ENCODE measurements at regions not wholly inside any gene's neighbourhood (a gene's known extent, or its start where the extent isn't known, plus 50 kb on each side); places are given as distances from the start of the nearest gene placed in this dataset.

DNA sequence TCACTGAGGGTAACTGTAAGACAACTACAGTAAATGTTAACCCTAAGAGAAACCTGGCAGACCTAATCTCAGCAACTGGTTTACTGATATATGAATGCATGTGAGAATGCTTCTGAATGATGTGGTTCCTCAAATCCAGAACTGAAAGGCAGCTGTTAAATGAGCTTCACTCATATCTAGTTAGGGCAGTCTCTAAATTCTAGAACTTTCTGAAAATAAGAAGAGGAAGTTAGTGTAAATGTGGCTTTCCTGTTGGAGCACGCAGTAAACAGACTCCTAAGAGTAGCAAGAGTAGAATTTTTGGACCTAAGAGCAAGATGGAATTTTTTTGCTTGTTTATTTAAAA is 117.9 kb upstream of the KCNN2 start:
- Histone ChIP-seq H3K27ac (ENCODE audit: low read length in 2 of 2) (no peak overlapping the region), H3K4me3 (ENCODE audit: control extremely low read depth in 1 of 5, extremely low read depth in 1 of 5, insufficient read depth in 1 of 5, low read depth in 2 of 5, low read length in 4 of 5) (no peak overlapping the region), H4K20me1 (ENCODE audit: control insufficient read depth, insufficient read depth, low read length, poor library complexity, severe bottlenecking) (no peaks in the 10 kb centered on the region), H3K4me1 (ENCODE audit: control insufficient read depth in 2 of 2, insufficient read depth in 2 of 2, low read length in 2 of 2) (no peaks in the 10 kb centered on the region), H3K27me3 (replicated peaks in 1 of 4; ENCODE audit: control extremely low read depth in 1 of 4, control insufficient read depth in 3 of 4, insufficient read depth in 4 of 4, low read length in 3 of 4) (no peaks in the 10 kb centered on the region), H3K79me2 (ENCODE audit: control insufficient read depth, insufficient read depth, low read length) (no peaks in the 10 kb centered on the region), H3K36me3 (replicated peaks in 1 of 2; ENCODE audit: control extremely low read depth in 1 of 2, control insufficient read depth in 1 of 2, extremely low read depth in 1 of 2, insufficient read depth in 2 of 2, low read length in 1 of 2) (no peaks in the 10 kb centered on the region), H3K4me2 (replicated peaks; ENCODE audit: low read depth, low read length, poor library complexity, severe bottlenecking) (no peak overlapping the region), H3K9me3 (ENCODE audit: control extremely low read depth in 1 of 3, control insufficient read depth in 2 of 3, insufficient read depth in 1 of 3, low read length in 2 of 3) (no peaks in the 10 kb centered on the region), H3K9ac (ENCODE audit: low read length) (no peak overlapping the region), H2AFZ (ENCODE audit: insufficient read depth, low read depth, low read length, poor library complexity, severe bottlenecking) (no peak overlapping the region)
- ATAC-seq (ENCODE audit: low read depth), result no peak
- Mint-ChIP-seq H3K27ac (no peak overlapping the region), H3K27me3 (no peaks in the 10 kb centered on the region), H3K4me1 (no peaks in the 10 kb centered on the region), H3K9me3 (ENCODE audit: insufficient read depth) (no peaks in the 10 kb centered on the region), H3K4me3 (no peak overlapping the region)
- TF ChIP-seq, protein P1, sequence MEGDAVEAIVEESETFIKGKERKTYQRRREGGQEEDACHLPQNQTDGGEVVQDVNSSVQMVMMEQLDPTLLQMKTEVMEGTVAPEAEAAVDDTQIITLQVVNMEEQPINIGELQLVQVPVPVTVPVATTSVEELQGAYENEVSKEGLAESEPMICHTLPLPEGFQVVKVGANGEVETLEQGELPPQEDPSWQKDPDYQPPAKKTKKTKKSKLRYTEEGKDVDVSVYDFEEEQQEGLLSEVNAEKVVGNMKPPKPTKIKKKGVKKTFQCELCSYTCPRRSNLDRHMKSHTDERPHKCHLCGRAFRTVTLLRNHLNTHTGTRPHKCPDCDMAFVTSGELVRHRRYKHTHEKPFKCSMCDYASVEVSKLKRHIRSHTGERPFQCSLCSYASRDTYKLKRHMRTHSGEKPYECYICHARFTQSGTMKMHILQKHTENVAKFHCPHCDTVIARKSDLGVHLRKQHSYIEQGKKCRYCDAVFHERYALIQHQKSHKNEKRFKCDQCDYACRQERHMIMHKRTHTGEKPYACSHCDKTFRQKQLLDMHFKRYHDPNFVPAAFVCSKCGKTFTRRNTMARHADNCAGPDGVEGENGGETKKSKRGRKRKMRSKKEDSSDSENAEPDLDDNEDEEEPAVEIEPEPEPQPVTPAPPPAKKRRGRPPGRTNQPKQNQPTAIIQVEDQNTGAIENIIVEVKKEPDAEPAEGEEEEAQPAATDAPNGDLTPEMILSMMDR (IDR thresholded peaks at IDR 0.05), result no peak
- TF ChIP-seq EZH2 (IDR thresholded peaks at IDR 0.05; ENCODE audit: borderline replicate concordance, insufficient read depth, low read depth, low read length, poor library complexity, severe bottlenecking), result no peak
- intact Hi-C loops (cut with micrococcal nuclease), result no loop called here
- POLR2A ChIA-PET, result no interaction called here
- CTCF ChIA-PET, result no interaction called here
- DNase-seq, result no peak
- WGBS (ENCODE audit: insufficient coverage), result 0% methylated on average over 1 of the region's 1 CpG

- Histone ChIP-seq H3K27me3 (replicated peaks in 1 of 4; ENCODE audit: control extremely low read depth in 1 of 4, control insufficient read depth in 3 of 4, insufficient read depth in 4 of 4, low read length in 3 of 4) (no peaks in the 10 kb centered on the region), H3K4me2 (replicated peaks; ENCODE audit: low read depth, low read length, poor library complexity, severe bottlenecking) (no peak overlapping the region), H3K9ac (ENCODE audit: low read length) (no peak overlapping the region), H3K79me2 (ENCODE audit: control insufficient read depth, insufficient read depth, low read length) (no peaks in the 10 kb centered on the region), H3K9me3 (ENCODE audit: control extremely low read depth in 1 of 3, control insufficient read depth in 2 of 3, insufficient read depth in 1 of 3, low read length in 2 of 3) (no peaks in the 10 kb centered on the region), H4K20me1 (ENCODE audit: control insufficient read depth, insufficient read depth, low read length, poor library complexity, severe bottlenecking) (no peaks in the 10 kb centered on the region), H3K27ac (ENCODE audit: low read length in 2 of 2) (no peak overlapping the region), H3K4me3 (ENCODE audit: control extremely low read depth in 1 of 5, extremely low read depth in 1 of 5, insufficient read depth in 1 of 5, low read depth in 2 of 5, low read length in 4 of 5) (no peak overlapping the region), H3K4me1 (ENCODE audit: control insufficient read depth in 2 of 2, insufficient read depth in 2 of 2, low read length in 2 of 2) (no peaks in the 10 kb centered on the region), H2AFZ (ENCODE audit: insufficient read depth, low read depth, low read length, poor library complexity, severe bottlenecking) (no peak overlapping the region), H3K36me3 (replicated peaks in 1 of 2; ENCODE audit: control extremely low read depth in 1 of 2, control insufficient read depth in 1 of 2, extremely low read depth in 1 of 2, insufficient read depth in 2 of 2, low read length in 1 of 2) (no peaks in the 10 kb centered on the region)
- intact Hi-C loops (cut with micrococcal nuclease), result no loop called here
- no peaks in the 10 kb centered on the region for H3K27me3 Mint-ChIP-seq
- 86% methylated on average over 1 of the region's 2 CpGs for WGBS (ENCODE audit: insufficient coverage)
- ATAC-seq (ENCODE audit: low read depth) (no peak), DNase-seq (no peak)
- H3K9me3 Mint-ChIP-seq (ENCODE audit: insufficient read depth), result no peaks in the 10 kb centered on the region
- CTCF ChIA-PET, result no interaction called here
- POLR2A ChIA-PET, result no interaction called here
- TF ChIP-seq, protein P1 (IDR thresholded peaks at IDR 0.05), result no peak
- TF ChIP-seq EZH2 (IDR thresholded peaks at IDR 0.05; ENCODE audit: borderline replicate concordance, insufficient read depth, low read depth, low read length, poor library complexity, severe bottlenecking), result no peak
- no peaks in the 10 kb centered on the region for H3K4me1 Mint-ChIP-seq
- no peak overlapping the region for H3K4me3 Mint-ChIP-seq
- no peak overlapping the region for H3K27ac Mint-ChIP-seq
These were observed 112.0 kb upstream of the KCNN2 start for GRCh38 chr5:114249823-114250222.

Measured in B cell (primary cell).